H1 (cell line): ENCODE measurements at regions not wholly inside any gene's neighbourhood (a gene's known extent, or its start where the extent isn't known, plus 50 kb on each side); places are given as distances from the start of the nearest gene placed in this dataset.

Experiments
- CTCF ChIA-PET: fragments of 300-600 bp; sonication (Branson Sonifier 250); formaldehyde crosslinking; loops from one replicate; lab custom pipeline; 2021; ENCODE audit not compliant: partially characterized antibody; lab: Charles Lee
- POLR2A ChIA-PET: fragments of 300-600 bp; sonication (Branson Sonifier 250); formaldehyde crosslinking; loops from one replicate; lab custom pipeline; 2021; ENCODE audit warnings: inconsistent platforms; ENCODE audit not compliant: partially characterized antibody; lab: Charles Lee
- DNase-seq, 2 experiments: peaks; one replicate each; pipeline versions ENCODE4 v3.0.0 to v3.0.0-alpha.2; 2010 to 2022; ENCODE audit warnings: low spot score in 2 of 2, low read depth in 1 of 2, mixed read lengths in 1 of 2
- FAIRE-seq: peaks from 2 replicates; lab custom pipeline; 2011; peaks lifted over from hg19 to GRCh38; lab: Jason Lieb, UNC
- H2AFZ ChIP-seq: 2 replicates; pipeline ENCODE4 v1.8.1; 2012; ENCODE audit warnings: low read length, inconsistent platforms
- H2AK5ac ChIP-seq: 2 replicates; pipeline ENCODE4 v1.6.1; 2013; ENCODE audit warnings: low read depth, low read length
- H2BK120ac ChIP-seq: replicated peaks from 2 replicates; pipeline ENCODE3; 2013; ENCODE audit warnings: low read depth, low read length, inconsistent platforms
- H2BK12ac ChIP-seq: 2 replicates; pipeline ENCODE4 v1.6.1; 2013; ENCODE audit warnings: low read depth, low read length
- H2BK15ac ChIP-seq: 2 replicates; pipeline ENCODE4 v1.6.1; 2013; ENCODE audit warnings: low read length
- H2BK20ac ChIP-seq: 2 replicates; pipeline ENCODE4 v1.6.1; 2013; ENCODE audit warnings: low read length
- H2BK5ac ChIP-seq: 2 replicates; pipeline ENCODE4 v1.6.1; 2013; ENCODE audit warnings: low read depth, low read length
- H3K14ac ChIP-seq: 2 replicates; pipeline ENCODE4 v1.6.1; 2013; ENCODE audit warnings: inconsistent platforms; ENCODE audit not compliant: insufficient read length
- H3K18ac ChIP-seq: 2 replicates; pipeline ENCODE4 v1.6.1; 2013; ENCODE audit warnings: low read length; ENCODE audit errors: extremely low read depth
- H3K23ac ChIP-seq: 2 replicates; pipeline ENCODE4 v1.6.1; 2013; ENCODE audit warnings: inconsistent platforms; ENCODE audit not compliant: insufficient read length
- H3K23me2 ChIP-seq: 2 replicates; pipeline ENCODE4 v1.6.1; 2013; ENCODE audit warnings: low read depth, low read length
- H3K27ac ChIP-seq: 2 replicates; pipeline ENCODE4 v1.6.1; 2011; ENCODE audit warnings: low read depth, low read length, inconsistent platforms
- H3K27me3 ChIP-seq, 4 experiments: replicated peaks in 1 of 4; 1 replicate in 1 of 4; 2 replicates in 3 of 4; pipeline versions ENCODE4 v1.6.1 to v1.8.1; 2011 to 2013; ENCODE audit warnings: low read length in 3 of 4, mild to moderate bottlenecking in 3 of 4, inconsistent platforms in 2 of 4, mixed read lengths in 2 of 4, moderate library complexity in 1 of 4; ENCODE audit not compliant: control insufficient read depth in 3 of 4, insufficient read depth in 3 of 4; ENCODE audit errors: extremely low read depth in 1 of 4
- H3K36me3 ChIP-seq, 4 experiments: 2 replicates each; pipeline versions ENCODE4 v1.6.1 to v1.8.1; 2011 to 2013; ENCODE audit warnings: mild to moderate bottlenecking in 4 of 4, low read length in 3 of 4, moderate library complexity in 2 of 4, control low read depth in 1 of 4, inconsistent platforms in 1 of 4; ENCODE audit not compliant: insufficient read depth in 4 of 4, control insufficient read depth in 2 of 4
- H3K4ac ChIP-seq: replicated peaks from 2 replicates; pipeline ENCODE3; 2013; ENCODE audit warnings: low read length, low read depth, mixed read lengths, inconsistent platforms; ENCODE audit not compliant: insufficient read length
- H3K4me1 ChIP-seq, 4 experiments: replicated peaks in 1 of 4; 1 replicate in 1 of 4; 2 replicates in 3 of 4; pipeline versions ENCODE4 v1.6.1 to v1.8.1; 2011 to 2013; ENCODE audit warnings: low read length in 3 of 4, inconsistent platforms in 2 of 4, mixed read lengths in 1 of 4; ENCODE audit not compliant: insufficient read depth in 4 of 4, control insufficient read depth in 3 of 4
- H3K4me2 ChIP-seq, 2 experiments: 2 replicates each; pipeline versions ENCODE4 v1.6.1 to v1.8.1; 2011 to 2013; ENCODE audit warnings: low read depth in 2 of 2, low read length in 2 of 2, control low read depth in 1 of 2, inconsistent platforms in 1 of 2, mild to moderate bottlenecking in 1 of 2; ENCODE audit not compliant: insufficient read depth in 1 of 2
- H3K4me3 ChIP-seq, 4 experiments: fragments of 200-600, 300-600 bp in 1 of 4; sonication (generic), shearing (Covaris generic), sonication (Bioruptor Twin) in 1 of 4; 2 replicates each; pipeline versions ENCODE4 v1.5.1 to v1.8.1; 2011 to 2016; ENCODE audit warnings: low read length in 4 of 4, low read depth in 3 of 4, control low read depth in 2 of 4, inconsistent platforms in 2 of 4, mild to moderate bottlenecking in 2 of 4, mixed read lengths in 1 of 4, moderate library complexity in 1 of 4; ENCODE audit not compliant: insufficient read depth in 2 of 4; ENCODE audit errors: extremely low read depth in 1 of 4
- H3K56ac ChIP-seq: replicated peaks from 2 replicates; pipeline ENCODE3; 2013; ENCODE audit warnings: low read depth, mild to moderate bottlenecking, mixed read lengths, low read length, inconsistent platforms; ENCODE audit not compliant: insufficient read length
- H3K79me1 ChIP-seq: 2 replicates; pipeline ENCODE4 v1.6.1; 2013; ENCODE audit warnings: low read depth, low read length, control low read depth
- H3K79me2 ChIP-seq, 2 experiments: 2 replicates each; pipeline versions ENCODE4 v1.6.1 to v1.8.1; 2012 to 2013; ENCODE audit warnings: low read length in 2 of 2, mild to moderate bottlenecking in 2 of 2, inconsistent platforms in 1 of 2; ENCODE audit not compliant: insufficient read depth in 2 of 2, control insufficient read depth in 1 of 2
- H3K9ac ChIP-seq, 4 experiments: replicated peaks in 1 of 4; 1 replicate in 1 of 4; 2 replicates in 3 of 4; pipeline versions ENCODE4 v1.6.1 to v1.8.1; 2011 to 2013; ENCODE audit warnings: low read depth in 3 of 4, low read length in 3 of 4, control low read depth in 2 of 4, mild to moderate bottlenecking in 2 of 4, moderate library complexity in 2 of 4, inconsistent platforms in 1 of 4; ENCODE audit errors: extremely low read depth in 1 of 4
- H3K9me3 ChIP-seq, 2 experiments: 2 replicates each; pipeline versions ENCODE4 v1.6.1 to v1.8.1; 2012 to 2013; ENCODE audit warnings: mild to moderate bottlenecking in 2 of 2, moderate library complexity in 2 of 2, control low read depth in 1 of 2, inconsistent platforms in 1 of 2, low read depth in 1 of 2, low read length in 1 of 2, mixed read lengths in 1 of 2; ENCODE audit not compliant: insufficient read depth in 2 of 2
- H4K20me1 ChIP-seq, 2 experiments: replicated peaks in 1 of 2; 2 replicates each; pipeline versions ENCODE3 to v1.8.1; 2011 to 2013; ENCODE audit warnings: inconsistent platforms in 2 of 2, low read length in 2 of 2, mild to moderate bottlenecking in 1 of 2; ENCODE audit not compliant: insufficient read depth in 2 of 2, control insufficient read depth in 1 of 2
- H4K5ac ChIP-seq: 2 replicates; pipeline ENCODE4 v1.6.1; 2013; ENCODE audit warnings: low read length, low read depth, mixed read lengths, inconsistent platforms; ENCODE audit not compliant: insufficient read length
- H4K8ac ChIP-seq: 2 replicates; pipeline ENCODE4 v1.8.0; 2013; ENCODE audit warnings: mild to moderate bottlenecking, moderate library complexity, low read length, inconsistent platforms; ENCODE audit not compliant: insufficient read depth; ENCODE audit errors: extremely low read depth
- H4K91ac ChIP-seq: replicated peaks from 2 replicates; pipeline ENCODE3; 2013; ENCODE audit warnings: low read length, mixed read lengths, inconsistent platforms; ENCODE audit not compliant: insufficient read length
- BACH1 ChIP-seq: IDR thresholded peaks from 2 replicates; pipeline ENCODE4 v1.6.1; 2012; ENCODE audit warnings: low read length, improper control_type of control experiment
- CEBPB ChIP-seq: IDR thresholded peaks from 2 replicates; pipeline ENCODE4 v1.6.1; 2012; ENCODE audit warnings: low read depth, low read length
- GABPA ChIP-seq: IDR thresholded peaks from 2 replicates; pipeline ENCODE4 v1.6.1; 2011; ENCODE audit warnings: mild to moderate bottlenecking, low read length, moderate library complexity, borderline replicate concordance; ENCODE audit not compliant: insufficient read depth
- JUN ChIP-seq: IDR thresholded peaks from 2 replicates; pipeline ENCODE4 v1.6.1; 2011; ENCODE audit warnings: low read depth, mild to moderate bottlenecking, improper control_type of control experiment, low read length
- JUND ChIP-seq: IDR thresholded peaks from 2 replicates; pipeline ENCODE4 v1.6.1; 2011; ENCODE audit warnings: mild to moderate bottlenecking, improper control_type of control experiment, low read length
- KDM5A ChIP-seq: fragments of 200-600 bp; IDR thresholded peaks from 2 replicates; pipeline ENCODE4 v1.7.1; 2012; ENCODE audit warnings: mild to moderate bottlenecking, low read length, inconsistent platforms, mixed read lengths
- SP4 ChIP-seq: IDR thresholded peaks from 2 replicates; pipeline ENCODE4 v1.6.1; 2012; ENCODE audit warnings: low read length, inconsistent platforms
- WGBS, 2 experiments: shearing (Covaris generic) in 1 of 2; methylation state at CpG; one replicate each; pipeline versions ENCODE4 v1.1.6 to v1.1.7; 2013 to 2015; ENCODE audit warnings: low lambda C conversion rate in 2 of 2, mixed read lengths in 2 of 2, inconsistent platforms in 1 of 2, low coverage in 1 of 2, missing lambda C conversion rate in 1 of 2; ENCODE audit not compliant: insufficient replicate concordance in 2 of 2, insufficient coverage in 1 of 2, insufficient read length in 1 of 2; ENCODE audit errors: extremely low coverage in 1 of 2, missing lambda C conversion rate in 1 of 2; 5-methylcytosine and 5-hydroxymethylcytosine counted together
- TF ChIP-seq, protein P1 (sequence below): IDR thresholded peaks from 2 replicates; pipeline ENCODE4 v1.6.1; 2012; ENCODE audit warnings: low read length, inconsistent platforms

- H3K27me3 ChIP-seq, result no peaks in the 10 kb centered on the region
- H3K18ac ChIP-seq, result no peak overlapping the region
- no peak overlapping the region for H3K4me2 ChIP-seq
- no peak overlapping the region for H3K4ac ChIP-seq
- H3K79me1 ChIP-seq, result no peaks in the 10 kb centered on the region
- H2AK5ac ChIP-seq, result no peak overlapping the region
- H2BK120ac ChIP-seq, result no peak overlapping the region
- ChIA-PET POLR2A (no interaction called here), CTCF (interaction anchor here (1.2 kb wide), 1 partner anchor 15 kb away, joined by 4 read pairs; no protein-coding TSS in a partner anchor)
- no peak overlapping the region for H3K14ac ChIP-seq
- H2BK20ac ChIP-seq, result no peak overlapping the region
- no peaks in the 10 kb centered on the region for H3K36me3 ChIP-seq
- H4K8ac ChIP-seq, result no peak overlapping the region
- H4K5ac ChIP-seq, result no peak overlapping the region
- no peaks in the 10 kb centered on the region for H3K23me2 ChIP-seq
- no peak overlapping the region for H3K4me3 ChIP-seq
- H3K23ac ChIP-seq, result no peak overlapping the region
- no peak overlapping the region for H4K91ac ChIP-seq
- WGBS, 2 experiments, result 90% methylated on average over 5 of the region's 5 CpGs; no CpG with 5 or more reads in 1 of the 2 experiments
- DNase-seq, result no peak
- no peak overlapping the region for H2BK12ac ChIP-seq
- H3K9me3 ChIP-seq, result no peaks in the 10 kb centered on the region
- H3K9ac ChIP-seq, result no peak overlapping the region
- no peak overlapping the region for H2AFZ ChIP-seq
- TF ChIP-seq JUND (no peak), KDM5A (no peak), GABPA (no peak), JUN (no peak), SP4 (no peak), CEBPB (peak; percentile 80), BACH1 (no peak)
- TF ChIP-seq, protein P1, sequence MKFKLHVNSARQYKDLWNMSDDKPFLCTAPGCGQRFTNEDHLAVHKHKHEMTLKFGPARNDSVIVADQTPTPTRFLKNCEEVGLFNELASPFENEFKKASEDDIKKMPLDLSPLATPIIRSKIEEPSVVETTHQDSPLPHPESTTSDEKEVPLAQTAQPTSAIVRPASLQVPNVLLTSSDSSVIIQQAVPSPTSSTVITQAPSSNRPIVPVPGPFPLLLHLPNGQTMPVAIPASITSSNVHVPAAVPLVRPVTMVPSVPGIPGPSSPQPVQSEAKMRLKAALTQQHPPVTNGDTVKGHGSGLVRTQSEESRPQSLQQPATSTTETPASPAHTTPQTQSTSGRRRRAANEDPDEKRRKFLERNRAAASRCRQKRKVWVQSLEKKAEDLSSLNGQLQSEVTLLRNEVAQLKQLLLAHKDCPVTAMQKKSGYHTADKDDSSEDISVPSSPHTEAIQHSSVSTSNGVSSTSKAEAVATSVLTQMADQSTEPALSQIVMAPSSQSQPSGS, result no peak
- H3K79me2 ChIP-seq, result no peaks in the 10 kb centered on the region
- no peak overlapping the region for H2BK15ac ChIP-seq
- peaks cover 0 to 6% (median 4%) of the 10 kb centered on the region in 4 experiments; a peak in 3 of 7 replicates for H3K4me1 ChIP-seq
- no peak overlapping the region for H3K56ac ChIP-seq
- FAIRE-seq, result no peak
- H3K27ac ChIP-seq, result no peak overlapping the region
- H2BK5ac ChIP-seq, result no peak overlapping the region
- H4K20me1 ChIP-seq, result no peaks in the 10 kb centered on the region
These were observed 290.7 kb downstream of the TRIML1 start for GRCh38 chr4:188429965-188430364.
